ENCODE measurements at regions not wholly inside any gene's neighbourhood (a gene's known extent, or its start where the extent isn't known, plus 50 kb on each side); places are given as distances from the start of the nearest gene placed in this dataset.

GRCh38 chr5:40204144-40204543 is 475.6 kb upstream of the PTGER4 start:
- TF ChIP-seq FOXK2 (IDR thresholded peaks at IDR 0.05): no peak
- no peak for TF ChIP-seq FOXA1 (IDR thresholded peaks at IDR 0.05)
- TF ChIP-seq ELF4 (IDR thresholded peaks at IDR 0.05): no peak
